CD4-positive, alpha-beta T cell treated with Interleukin-1 beta for 1 hour (primary cell): ENCODE measurements at regions not wholly inside any gene's neighbourhood (a gene's known extent, or its start where the extent isn't known, plus 50 kb on each side); places are given as distances from the start of the nearest gene placed in this dataset.

ENCODE experiments used
- DNase-seq, 2 donors: peaks; one replicate each; pipeline ENCODE4 v3.0.0-alpha.2; 2020 to 2022

DNA sequence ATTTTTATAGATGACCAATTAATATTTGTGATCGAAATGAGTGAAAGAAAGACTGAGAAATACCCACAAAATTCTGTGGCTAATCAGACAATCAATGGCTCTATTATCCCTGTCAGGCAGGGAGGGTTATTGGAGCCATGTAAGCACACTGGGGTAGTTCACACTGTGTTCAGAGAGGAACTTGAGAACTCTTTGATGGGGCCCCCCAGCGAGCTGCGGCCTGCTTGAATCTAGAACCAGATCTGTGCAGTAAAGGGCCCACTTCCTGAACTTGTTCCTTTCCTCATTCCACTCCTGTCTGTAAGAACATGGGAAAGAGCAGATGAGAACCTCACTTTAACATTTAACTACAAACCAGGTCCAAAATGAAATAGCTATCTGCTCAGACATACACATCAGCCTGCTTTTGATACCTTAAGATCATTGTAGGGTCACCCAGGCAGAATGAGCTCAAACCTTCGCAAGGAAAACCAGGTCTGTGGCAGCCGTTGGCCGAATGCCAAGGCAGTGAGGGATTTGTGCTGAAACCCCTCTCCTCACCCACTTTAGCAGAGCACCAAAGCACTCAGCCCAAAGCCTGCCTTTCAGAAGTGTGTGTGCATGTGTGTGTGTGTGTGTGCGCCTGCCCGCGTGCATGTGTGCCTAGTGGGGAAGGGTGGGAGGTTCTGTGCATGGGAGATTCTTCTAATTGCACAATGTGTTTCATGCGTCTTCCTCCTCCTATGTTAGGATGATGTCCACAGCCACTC, 365.6 kb upstream of the MGMT start:
- peak in 1 of 2 donors; percentile 4 for DNase-seq

DNA sequence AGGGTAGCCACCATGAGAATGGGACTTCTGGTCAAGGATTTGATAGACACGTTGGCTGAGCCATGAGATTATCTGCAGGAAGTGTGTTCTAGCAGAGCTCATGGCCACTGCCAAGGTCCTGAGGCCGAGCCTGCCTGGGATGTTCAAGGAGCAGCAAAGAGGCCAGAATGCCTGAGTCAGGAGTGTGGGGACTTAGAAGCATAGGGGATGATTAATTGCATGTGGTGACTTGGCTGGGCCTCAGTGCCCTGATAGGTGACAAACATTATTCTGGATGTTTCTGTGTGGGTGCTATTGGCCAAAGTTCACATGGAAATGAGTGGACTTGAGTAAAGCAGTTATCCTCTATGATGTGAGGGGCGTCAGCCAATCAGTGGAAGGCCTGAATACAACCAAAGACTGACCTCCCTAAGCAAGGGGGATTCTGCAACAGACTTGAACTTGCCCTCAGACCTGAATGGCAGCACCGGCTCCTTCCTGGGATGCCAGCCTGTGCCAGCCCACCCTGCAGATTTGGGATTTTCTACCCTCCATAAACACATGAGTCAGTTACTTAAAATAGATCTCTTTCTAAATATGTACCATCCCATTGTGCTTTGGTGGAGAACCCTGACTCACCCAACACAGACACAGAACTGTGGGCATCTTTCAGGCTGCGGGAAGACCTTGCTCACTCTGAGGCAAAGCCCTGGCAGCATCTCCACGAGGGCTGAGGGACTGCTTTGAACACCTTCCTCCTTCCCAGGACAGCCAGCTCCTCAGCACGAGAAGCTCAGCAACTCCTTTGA, 363.9 kb upstream of the MGMT start:
- DNase-seq = no peak

DNA sequence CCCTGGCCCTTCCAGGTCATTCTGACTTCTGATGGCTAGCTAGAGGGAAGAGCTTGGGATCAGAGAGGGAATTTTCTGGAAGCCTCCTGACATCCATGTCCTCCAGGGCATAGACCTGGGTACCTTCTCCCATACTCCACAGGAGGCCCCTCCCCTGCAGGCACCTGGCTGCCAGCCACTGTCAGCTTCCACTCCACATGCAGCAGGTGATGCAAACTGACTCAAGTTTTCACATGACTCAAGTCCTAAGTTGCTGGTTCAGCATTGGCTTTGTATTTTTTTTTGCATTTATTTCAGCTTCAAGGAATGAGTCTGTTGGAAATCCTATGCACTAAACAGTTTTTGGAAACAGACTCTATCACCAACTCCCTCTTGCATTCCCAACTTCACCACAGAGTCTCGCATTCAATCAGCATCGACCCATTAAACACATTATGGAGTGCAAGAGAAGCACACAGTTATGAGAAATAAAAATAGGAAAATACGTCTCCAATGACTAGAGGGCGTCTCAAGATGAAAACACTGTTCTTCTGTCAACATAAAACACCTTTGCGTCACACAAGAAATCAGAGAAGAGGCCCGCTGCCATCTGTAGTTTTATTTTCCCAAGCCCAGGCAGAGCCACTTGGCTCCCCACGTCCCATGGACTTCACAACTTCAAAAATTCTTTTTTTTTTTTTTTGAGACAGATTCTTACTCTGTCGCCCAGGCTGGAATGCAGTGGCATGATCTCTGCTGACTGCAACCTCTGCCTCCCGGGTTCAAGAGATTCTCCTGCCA, 362.6 kb upstream of the MGMT start:
- no peak for DNase-seq

DNA sequence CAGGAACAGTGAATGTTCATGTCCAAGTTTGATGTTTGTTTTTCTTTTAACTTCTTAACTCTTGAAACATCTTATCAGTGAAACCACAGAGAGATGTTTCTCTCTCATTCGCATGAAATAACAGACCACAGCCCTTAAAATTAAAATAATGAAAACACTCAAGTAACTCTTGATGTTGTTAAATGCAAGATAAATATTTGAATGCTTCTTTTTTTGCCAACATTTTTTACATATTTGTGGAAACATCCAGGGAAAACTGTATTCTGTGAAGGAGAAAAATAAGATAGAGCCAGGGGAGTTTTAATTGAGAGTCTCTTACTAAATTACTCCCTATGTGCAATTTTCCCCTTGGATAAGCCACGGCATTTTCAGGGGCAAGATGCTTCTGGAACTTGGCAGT, 361.8 kb upstream of the MGMT start:
- no peak for DNase-seq

DNA sequence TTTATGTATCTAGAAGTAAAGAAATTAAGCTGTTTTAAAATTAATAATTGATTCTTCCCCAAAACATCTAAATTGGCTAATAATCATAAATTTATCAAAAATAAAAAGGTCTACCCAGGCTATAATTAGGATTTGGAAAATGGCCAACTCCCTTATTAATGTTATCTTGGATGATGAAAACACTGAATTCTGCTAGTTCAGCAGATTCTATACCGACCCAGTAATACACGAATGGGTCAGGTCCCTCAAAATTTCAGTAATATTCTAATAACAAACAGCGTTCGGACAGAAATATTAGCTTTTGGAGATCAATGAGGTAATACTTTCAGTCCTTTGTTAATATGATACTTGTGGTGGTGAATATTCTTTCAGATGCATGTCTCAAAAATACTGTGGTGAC, 360.7 kb upstream of the MGMT start:
- no peak for DNase-seq

DNA sequence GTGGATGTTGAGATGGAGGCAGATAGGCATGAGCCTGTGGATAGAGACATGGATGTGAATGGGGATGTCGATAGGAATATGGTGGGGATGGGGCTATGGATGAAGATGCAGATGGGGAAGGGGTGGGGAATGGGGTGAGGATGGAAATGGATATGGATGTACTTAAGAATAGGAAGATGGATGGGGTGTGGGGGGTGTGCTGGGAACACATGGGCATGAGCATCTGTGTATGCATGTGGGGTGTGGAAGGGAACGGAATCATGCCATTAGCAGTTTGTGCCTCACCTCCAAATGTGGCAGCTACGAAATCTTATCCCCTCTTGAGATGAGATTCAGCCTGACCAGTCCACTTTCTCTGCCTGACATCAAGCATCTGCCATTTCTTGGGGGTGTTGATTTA, 359.5 kb upstream of the MGMT start:
- no peak for DNase-seq

DNA sequence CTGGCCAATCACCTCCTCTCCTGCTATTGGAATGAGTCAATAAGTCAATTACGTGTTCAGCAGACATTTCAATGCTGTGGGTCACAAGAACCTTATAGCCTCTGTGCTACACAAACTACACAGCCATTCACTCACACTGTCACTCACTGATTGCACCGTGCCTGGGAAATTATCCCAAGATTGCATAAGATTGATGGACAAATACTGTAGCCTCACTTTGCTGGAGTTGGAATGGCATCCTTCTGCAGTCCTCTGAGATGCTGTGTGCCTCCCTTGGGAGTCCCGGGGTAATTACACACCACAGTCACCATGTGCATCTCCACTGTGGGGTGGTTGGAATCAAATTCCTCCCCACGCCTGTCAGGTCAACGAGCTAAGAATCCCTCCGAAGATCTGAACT, 358.7 kb upstream of the MGMT start:
- DNase-seq = no peak

DNA sequence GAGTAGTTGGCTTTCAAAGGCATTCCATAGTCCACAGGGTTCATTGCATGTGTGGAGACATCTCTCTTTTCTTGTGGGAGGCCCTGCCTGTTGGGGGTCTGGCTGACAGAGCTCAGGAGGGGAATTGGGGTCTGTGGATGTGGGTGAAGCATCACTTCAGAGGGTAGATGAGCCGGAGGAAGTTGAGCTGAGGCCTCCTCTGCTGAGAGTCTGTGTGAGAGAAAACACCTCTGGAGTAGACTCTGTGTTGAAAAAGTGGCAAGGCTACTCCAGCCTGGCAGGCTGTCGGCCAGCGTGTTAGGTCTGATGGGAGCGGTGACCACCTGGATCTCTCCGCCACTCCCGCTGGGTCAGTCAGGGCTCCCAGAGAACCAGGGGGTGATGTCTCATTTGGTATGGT, 358.0 kb upstream of the MGMT start:
- DNase-seq = no peak

DNA sequence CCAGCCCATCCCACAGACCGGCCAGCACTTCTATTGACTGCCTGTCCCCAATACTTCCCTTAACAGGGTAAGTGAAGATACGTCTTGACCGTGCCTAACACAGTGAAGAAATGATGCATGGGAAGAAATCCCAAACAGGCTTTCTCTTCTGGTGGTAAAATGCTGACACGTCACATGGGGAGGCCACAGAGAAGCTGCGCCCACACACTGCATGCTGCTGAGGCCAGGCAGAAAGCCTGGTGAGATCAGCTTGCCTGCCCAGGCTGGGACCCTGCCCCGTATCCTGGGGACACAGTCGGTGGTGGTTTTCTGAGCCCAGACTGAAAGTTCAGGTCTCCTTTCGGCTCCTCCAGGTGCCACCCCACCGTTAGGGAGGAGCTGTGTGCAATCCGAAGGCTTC, 356.3 kb upstream of the MGMT start:
- DNase-seq = no peak

DNA sequence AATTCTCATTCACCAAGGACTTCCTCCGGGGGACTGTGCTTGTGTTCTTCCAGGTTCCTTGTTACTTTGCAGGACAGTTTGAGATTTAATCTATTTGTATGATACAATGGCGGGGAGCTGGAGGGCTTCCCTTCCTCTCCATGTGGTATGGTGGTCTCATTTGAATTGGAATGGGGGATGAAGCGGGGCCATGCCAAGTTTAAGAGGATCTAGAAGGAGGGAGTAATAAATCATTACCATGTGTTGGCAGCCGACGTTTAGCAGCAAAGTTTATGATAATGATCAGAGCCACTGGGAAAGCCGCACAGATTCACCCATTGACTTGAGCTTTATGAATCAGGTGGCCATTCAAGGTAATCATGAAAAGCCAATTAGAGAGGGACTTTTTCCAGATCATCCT, 355.1 kb upstream of the MGMT start:
- DNase-seq = no peak

DNA sequence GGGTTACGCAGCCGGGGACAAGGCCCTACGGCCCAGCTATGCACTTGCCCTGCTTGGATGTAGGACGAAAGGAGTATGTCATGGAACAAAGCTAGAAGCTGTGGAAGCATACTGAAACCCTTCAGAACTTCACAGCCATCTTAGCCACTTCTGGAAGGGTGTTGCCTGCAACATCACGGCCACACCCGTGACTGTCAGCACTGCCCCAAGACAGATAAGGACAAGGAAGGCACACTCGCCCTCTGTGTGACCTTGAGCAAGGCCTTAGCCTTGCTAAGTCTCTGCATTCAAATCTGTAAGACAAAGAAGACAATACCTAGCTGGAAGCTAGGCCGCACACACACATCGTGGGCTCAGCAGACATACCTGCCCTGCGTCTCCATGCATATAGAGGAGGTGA, 352.5 kb upstream of the MGMT start:
- no peak for DNase-seq

DNA sequence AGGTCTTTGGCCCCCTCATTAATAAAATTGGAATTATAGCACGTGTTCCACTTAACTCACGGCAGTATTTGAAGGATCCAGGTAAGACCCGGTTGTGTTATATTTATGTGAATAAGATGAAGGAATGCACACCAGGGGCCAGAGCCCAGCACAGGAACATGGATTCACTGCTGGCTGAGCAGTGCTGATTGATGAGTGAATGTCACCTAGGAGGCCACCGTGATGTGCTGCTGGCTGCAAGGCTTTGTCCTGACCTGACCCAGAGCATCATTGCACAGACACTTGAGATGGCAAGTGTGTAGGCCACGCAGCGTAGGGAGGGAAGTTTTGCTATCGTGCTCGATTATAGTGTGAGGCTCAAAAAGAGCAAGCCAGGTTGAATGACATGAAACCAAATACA, 350.7 kb upstream of the MGMT start:
- DNase-seq = no peak

DNA sequence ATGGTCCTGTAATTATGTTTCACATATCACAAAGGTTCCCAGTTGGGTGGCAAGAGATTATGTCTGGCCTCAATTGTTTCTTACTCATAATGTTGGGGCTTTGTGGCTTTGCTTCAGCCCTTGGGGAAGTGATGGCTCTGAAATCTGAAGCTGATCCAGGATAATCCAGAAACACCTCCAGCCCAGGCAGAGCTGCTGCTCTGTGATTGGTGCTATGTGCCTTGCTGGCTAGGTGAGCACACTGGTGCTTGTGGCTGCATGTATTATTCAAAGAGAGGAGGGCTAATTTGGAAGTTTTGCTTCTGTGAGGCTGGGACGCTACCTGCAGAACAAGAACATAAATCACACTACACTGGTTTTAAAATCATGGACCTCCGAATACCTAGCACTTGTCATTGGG, 346.6 kb upstream of the MGMT start:
- no peak for DNase-seq

DNA sequence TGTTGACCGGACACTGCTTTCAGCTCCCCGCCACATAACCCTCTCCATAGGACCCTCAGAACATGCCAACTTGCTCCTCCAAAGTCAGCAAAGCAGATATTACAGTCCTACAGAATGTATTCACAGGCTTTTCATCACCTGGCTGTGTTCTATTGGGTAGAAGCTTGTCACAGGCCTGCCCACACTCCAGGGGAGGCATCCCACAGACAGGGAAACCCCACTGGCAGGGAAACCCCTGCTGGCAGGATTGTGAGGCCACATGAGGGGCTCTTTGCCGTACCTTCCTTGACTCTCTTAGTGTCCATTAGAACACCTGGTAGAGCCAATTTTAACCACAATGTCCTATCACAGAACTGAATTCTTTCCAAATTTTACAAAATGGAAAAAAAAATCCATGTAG, 344.2 kb upstream of the MGMT start:
- no peak for DNase-seq

DNA sequence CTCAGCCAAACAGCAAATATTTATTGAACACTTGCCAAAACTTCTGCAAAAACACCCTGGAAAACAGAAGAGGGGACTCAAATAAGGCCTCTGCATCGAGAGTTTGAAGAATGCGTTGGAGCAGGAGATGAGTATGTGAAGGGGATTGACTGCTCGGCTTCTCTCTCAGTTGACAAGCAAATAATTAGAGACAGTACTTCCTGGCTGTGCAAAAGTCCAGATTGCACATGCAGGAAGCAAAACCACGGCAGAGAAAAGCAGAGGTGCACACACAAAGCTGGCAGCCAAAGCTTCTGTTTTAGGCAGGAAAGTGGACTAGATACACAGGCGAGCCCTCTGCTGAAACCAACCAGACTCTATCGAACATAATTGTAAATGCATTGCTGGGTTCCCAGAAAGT, 343.6 kb upstream of the MGMT start:
- no peak for DNase-seq

DNA sequence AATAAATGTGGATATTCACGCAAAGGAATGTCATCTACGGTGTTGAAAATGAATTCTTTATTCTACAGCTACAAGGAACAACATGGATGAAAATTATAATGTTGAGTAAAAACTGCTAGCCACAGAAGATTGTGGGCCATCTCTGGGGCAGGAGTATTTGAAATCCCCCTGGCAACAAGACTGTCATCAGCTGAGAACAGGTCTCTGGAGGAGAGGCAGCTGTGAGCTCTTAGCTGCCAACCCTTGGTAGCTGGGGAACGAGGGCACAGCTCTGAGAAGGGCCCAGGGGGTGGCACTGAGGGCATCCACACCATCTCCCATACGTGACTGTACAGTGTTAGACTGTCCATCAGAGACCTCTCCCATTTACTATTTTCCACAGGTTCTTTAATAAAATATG, 340.1 kb upstream of the MGMT start:
- DNase-seq = no peak

DNA sequence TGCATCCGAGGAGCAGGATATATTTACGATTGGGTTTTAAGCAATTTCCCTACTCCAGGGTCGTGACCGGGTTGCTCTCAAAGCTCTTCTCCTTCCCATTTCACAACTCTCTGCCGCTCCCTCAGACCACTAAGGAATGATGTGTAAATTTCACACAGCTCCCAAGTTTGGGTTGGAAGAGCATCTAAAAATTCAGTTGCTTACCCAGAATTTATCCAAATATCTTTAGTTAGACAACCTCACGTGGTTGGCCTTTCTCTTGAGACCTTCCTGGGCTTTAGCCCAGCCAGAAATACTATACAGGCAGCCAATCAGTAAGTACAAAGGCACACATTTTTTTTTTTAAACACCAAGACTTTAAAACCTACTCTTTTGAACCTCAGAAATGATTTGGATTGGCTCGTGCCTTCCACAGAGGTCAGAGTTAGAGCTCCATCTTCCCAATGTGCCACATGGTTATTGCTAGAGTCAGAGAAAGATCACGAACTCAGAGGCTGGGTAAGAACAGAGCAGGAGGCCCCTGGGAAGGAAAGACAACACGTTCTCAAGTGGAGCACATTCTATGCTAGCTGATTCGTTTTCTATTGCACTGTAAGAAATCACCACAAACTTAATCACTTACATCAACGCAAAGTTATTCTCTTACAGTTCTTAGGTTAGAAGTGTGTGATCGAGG, 335.4 kb upstream of the MGMT start:
- no peak for DNase-seq

DNA sequence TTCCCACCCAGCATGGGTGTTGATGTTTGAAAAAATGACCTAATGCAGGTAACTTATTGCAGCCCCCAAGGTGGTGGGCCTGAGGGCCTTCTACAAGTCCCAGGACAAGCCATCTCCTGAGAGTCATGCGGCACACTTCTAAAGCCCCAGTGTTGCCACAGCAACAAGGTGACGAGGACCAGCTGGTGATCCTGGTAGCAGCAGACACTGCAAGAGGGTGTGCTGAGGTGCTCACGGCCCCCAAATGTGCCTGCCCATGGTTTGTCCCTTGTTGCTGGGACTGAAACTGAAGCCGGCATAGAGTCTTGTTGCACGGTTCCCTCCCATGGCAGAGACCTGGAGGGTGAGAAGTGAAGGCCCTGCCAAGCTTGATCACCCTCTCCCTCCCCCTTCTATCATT, 333.2 kb upstream of the MGMT start:
- DNase-seq = no peak

DNA sequence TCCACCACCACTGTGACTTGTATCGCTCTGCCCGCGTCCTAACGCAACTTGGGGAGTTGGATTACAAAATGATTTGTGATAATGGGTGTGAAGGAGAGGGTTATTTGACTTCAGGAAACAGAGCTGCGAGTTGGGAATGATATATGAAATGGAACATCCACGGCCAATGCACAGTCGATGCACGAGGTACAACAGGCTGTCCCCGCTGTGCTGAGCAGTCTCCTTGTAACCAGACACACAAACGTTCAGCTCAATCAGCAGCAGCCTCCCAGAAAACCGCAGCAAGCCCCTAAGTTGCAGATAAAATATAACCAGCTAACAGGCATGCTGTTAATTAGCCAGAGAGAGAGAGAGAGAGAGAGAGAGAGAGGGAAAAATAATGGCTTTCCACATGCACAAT, 332.7 kb upstream of the MGMT start:
- no peak for DNase-seq

DNA sequence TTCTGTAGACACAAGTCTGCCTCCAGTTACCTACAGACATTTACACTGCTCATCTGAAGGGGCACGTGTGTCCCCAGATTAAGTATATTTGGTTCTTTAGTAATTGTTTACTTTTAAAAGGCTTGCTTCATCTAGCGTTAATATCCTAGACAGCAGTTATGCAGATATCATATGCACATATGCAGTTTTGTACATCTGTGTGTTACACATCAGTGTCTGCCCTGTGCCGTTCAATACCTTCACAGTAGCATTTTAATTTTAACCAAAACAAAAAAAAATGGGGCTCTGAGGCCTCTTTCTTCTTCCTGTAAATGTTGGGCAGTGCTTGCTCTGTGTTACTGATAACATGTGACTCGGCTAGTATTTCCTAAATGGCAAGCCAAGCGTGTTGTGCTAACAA, 331.4 kb upstream of the MGMT start:
- no peak for DNase-seq

DNA sequence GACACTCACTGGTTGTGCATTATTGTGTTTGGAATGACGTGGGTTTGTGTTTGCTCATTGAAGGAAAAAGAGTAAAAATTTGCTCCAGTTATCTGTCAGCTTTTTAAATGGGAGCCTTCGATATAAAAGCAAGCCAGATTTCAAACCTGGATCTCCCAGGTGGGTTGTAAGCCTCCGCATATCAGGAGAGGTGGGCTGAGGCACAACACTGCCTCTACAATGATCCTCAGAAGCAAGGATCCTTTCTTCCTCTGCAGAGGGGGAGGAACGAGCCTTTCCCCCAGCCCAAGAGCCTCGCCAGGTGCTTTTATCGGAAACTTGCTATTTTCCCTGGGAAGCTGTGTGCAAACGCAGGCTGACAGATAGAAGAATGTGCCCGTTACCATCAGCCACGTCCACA, 331.0 kb upstream of the MGMT start:
- DNase-seq = no peak

DNA sequence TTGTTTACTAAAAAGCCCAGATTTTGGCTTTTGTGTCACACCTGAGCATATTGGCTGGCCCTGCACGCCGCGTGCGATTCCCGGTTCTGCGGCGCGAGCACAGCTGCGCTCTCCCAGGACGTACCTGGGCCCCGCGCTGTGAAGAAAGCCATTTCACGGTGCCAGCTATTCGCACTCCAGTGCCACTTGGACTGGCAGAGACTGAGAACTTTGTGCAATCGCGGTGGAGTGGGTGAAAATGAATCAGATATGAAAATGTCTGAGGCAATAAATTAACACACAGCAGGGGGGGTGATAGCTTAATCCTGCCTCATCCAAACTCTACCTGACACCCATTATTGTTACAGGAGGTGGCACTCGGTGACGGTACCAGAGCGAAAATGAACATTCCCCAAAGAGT, 330.1 kb upstream of the MGMT start:
- no peak for DNase-seq
